HUDEP-2 (cell line): ENCODE measurements at regions not wholly inside any gene's neighbourhood (a gene's known extent, or its start where the extent isn't known, plus 50 kb on each side); places are given as distances from the start of the nearest gene placed in this dataset.

Experiments
- DNase-seq, 76 experiments: peaks; one replicate each; lab custom pipeline; 2025; ENCODE audit not compliant: unreplicated experiment in 76 of 76; lab: John Stamatoyannopoulos, UW

GRCh38 chr1:68938051-68938666 is 441.3 kb upstream of the DEPDC1 start:
- DNase-seq: no peak

GRCh38 chr1:68950036-68950435 is 453.2 kb upstream of the DEPDC1 start:
- no peak for DNase-seq

DNA sequence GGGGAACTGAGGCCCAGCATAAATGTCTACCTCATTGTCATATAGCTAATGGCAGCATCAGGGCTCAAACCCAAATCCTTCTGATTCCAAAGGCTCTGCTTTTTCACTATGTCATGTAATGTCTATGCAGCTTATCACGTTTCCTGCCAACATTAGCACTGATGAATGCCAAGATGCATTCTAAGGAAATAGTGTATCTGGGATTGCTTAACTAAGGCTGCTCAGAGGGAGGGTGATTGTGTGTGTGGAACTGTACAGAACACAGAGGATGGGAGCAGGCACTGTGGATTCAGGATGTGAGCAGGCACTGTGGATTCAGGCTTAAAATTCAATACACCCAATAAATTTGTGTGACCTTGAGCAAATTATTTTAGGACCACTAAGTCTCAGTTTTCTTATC is 456.4 kb upstream of the DEPDC1 start:
- DNase-seq: no peak

DNA sequence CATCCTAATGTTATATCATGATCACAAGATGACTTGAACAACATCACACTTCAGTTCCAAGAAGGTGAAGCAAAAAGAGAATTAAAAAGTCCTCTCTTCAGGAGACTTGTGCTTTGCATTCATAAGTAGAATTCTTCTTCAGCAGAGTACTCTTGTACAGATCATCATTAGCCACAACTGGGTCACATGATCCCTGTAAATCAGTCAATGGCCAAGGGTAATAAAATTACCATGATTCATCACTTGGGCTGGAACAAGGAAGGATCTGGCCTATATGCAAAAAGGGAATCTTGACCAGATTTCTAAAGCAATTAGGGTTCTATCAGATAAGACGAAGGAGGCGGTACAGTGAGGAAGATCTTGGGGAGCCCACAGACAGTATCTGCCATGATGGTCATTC is 458.0 kb upstream of the DEPDC1 start:
- DNase-seq: no peak

GRCh38 chr1:68955424-68955823 is 458.5 kb upstream of the DEPDC1 start:
- DNase-seq: no peak

DNA sequence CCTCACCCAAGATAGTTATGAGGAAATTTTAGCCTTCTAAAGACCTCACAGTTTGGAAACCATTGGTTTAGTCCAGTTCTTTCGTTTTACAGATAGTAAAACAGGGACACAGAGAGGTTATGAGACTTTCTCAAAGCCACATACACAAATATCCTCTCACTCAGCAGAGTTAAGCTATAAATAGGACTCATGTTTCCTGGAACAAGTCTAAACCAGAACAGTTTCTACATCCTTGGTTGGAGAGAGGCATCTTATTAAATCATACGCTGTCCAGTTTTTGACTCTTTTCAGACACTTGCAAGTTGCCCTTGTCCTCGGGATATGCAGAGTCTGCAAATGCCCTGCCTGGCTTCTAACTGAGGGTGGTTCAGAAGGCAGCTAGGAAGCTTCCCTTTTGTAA is 462.1 kb upstream of the DEPDC1 start:
- no peak for DNase-seq

DNA sequence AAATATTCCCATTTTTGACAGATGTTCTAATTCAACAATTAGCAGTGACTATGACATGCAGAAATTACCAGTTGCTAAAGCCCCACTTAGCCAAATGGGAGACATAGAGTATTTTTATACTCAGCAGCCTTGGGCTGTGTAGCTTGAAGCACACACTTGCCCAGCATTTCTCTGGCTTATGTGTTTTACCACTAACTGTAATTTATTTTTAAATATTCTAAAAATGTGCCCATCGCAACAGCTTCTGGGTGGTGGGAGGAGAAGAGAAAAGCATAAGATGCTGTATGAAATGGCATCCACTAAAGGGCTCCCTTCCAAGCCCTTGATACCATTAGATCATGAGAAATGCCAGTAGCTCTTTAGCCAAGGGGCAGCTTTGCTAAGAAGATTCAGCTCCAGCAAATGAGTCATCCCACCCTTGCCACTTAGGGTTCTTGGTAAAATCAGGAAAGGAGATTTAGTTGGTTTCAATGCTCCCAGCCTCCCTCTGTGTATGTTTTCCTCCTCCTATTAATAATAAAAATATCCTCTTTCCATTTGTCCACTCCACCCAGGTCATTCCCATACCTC is 462.7 kb upstream of the DEPDC1 start:
- no peak for DNase-seq

- no peak for DNase-seq
Measured at GRCh38 chr1:68961143-68961542, 464.3 kb upstream of the DEPDC1 start.

DNA sequence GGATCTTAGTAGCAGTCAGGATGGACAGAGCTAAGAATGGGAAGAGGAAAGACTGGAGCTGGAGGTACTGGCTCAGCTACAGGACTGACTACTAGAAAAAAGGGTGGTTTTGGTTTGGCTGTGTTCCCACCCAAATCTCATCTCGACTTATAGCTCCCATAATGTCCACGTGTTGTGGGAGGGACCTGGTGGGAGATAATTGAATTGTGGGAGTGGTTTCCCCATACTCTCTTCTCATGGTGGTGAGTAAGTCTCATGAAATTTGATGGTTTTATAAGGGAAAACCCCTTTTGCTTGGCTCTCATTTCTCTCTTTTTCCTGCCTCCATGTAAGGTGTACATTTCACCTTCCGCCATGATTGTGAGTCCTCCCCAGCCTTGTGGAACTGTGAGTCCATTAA is 466.5 kb upstream of the DEPDC1 start:
- DNase-seq: no peak

GRCh38 chr1:68969441-68969840 is 472.6 kb upstream of the DEPDC1 start:
- DNase-seq: no peak

DNA sequence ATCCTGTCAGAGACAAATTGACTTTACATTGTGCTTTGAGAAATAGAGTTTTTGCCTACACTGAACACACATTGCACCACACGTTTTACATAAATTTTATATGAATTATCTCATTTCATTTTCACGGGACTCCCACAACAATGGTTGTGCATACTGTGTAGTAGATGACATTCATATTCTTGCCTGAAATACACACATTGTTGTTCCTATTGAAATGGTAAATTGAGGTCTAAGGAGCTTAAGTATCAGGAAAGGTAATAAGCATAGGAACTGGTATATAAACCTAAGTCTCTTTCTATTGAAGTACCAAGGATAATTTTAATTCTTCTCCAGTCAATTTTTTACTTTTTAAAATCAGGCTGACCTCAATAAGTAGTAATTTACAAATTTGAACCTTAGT is 473.7 kb upstream of the DEPDC1 start:
- no peak for DNase-seq

- DNase-seq: no peak
Measured at GRCh38 chr1:68973459-68974244, 476.8 kb upstream of the DEPDC1 start.

DNA sequence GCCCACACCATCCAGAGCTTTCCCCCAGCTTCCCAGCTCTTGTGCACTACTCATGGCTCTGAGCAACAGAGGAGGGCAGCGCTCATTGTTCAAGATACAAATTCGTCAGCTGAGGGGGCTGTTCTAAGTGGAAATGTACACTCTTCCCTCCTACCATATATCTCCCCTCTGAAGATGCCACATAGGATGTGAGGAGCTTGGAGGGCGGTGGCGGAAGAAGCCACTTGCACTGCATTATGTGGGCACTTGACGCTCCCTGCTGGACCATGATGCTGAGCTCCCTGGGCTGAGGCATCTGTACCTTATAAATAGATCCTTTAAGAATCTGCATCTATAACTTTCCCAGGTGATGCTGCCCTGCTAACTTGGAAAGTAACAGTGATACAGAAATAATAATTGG is 477.6 kb upstream of the DEPDC1 start:
- no peak for DNase-seq

DNA sequence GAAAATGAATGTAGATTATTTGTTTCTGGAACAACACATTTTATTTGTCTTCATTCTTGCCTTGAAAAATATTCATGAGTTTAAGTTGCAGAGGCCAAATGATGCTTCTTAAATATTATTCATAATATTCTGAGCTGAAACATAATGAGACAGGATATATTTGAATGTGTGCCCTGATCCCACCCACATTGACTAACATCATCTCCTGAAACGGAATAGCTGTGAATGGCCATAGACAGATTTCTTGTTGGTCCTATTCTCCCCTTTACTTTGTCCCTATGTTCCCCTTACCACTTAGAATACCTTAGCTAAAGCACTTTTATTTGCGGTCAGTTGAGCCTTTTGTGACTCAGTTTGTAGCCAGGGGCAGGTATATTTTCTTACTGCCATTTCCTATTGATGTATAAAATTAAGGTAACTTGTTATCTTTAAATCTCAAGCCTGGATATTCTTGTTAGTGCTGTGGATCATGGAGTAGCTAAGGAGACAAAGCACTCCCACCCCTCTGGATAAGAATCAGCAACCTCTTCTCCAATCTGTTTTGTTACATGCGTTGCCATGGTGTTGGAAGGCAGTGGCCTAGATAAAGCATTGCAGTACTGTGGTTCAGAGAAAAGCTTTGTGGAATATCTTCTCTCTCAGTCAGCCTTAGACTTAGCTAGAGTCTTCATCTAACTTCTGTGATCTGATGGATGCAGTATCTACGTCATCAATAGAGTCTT is 478.5 kb upstream of the DEPDC1 start:
- DNase-seq: no peak

- DNase-seq: no peak
Measured at GRCh38 chr1:68976916-68977610, 480.2 kb upstream of the DEPDC1 start.

GRCh38 chr1:68979891-68980290 is 483.0 kb upstream of the DEPDC1 start:
- DNase-seq: no peak

DNA sequence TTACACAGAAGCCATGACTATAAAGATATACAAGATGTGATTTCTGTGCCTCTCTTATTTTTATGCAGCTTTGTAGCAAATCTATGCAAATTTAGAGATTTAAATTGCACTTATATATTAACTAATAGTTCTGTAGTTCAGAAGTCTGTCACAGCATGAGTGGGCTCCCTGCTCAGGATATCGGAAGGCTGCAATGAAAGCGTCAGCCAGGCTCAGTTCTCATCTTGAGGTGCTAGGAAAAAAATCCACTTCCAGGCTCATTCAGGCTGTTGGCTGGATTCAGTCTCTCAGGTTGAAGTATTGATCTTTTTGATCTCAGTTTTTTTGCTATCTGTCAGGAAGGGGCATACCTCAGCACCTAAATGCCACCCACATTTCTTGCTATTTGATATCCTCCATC is 487.4 kb upstream of the DEPDC1 start:
- no peak for DNase-seq

GRCh38 chr1:68994096-68994495 is 497.2 kb upstream of the DEPDC1 start:
- no peak for DNase-seq

GRCh38 chr1:69016468-69016867 is 519.6 kb upstream of the DEPDC1 start:
- DNase-seq: no peak

GRCh38 chr1:69029649-69030048 is 532.8 kb upstream of the DEPDC1 start:
- no peak for DNase-seq

DNA sequence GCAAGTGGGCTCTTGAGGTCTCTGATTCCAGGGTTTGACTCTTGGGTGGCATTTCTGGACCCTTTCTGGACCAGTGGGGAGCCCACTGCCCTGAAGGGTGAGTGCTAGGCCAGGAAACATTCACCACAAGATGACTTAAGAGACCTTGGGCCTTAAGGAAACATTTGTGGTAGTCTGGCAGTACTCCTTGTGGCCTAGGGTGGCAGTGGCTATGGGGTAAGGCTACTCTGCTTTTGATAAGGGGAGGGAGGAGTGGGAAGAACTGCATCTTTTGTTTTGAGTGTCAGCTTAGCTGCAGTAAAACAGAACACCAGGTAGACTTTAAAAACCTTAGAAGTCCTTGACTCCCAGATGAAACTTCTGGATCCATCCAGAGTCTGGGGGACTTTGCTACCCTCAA is 529.3 kb upstream of the LRRC7 start:
- no peak for DNase-seq
